Heart right ventricle (tissue), 16 donors: ENCODE measurements at regions not wholly inside any gene's neighbourhood (a gene's known extent, or its start where the extent isn't known, plus 50 kb on each side); places are given as distances from the start of the nearest gene placed in this dataset.

ENCODE experiments used
- ATAC-seq, 8 donors: fragments of 200-7000 bp; cut with Tn5 transposase; one replicate each; pipeline ENCODE4 v1.9.1; 2020; ENCODE audit warnings: mild to moderate bottlenecking in 8 of 8, moderate library complexity in 8 of 8, moderate number of reproducible peaks in 1 of 8
- DNase-seq, 2 donors: peaks; one replicate each; pipeline ENCODE4 v3.0.0-alpha.2; 2020
- H3K27ac ChIP-seq, 10 donors: fragments of 200-600 bp; sonication (generic) in 2 of 10; one replicate each; pipeline versions ENCODE4 v1.5.0 to v1.8.0; 2020 to 2022; ENCODE audit warnings: mild to moderate bottlenecking in 3 of 10
- H3K27me3 ChIP-seq, 7 donors: fragments of 200-600 bp; one replicate each; pipeline ENCODE4 v1.8.0; 2021 to 2022; ENCODE audit warnings: mild to moderate bottlenecking in 2 of 7
- H3K36me3 ChIP-seq, 9 donors: fragments of 200-600 bp; sonication (generic) in 1 of 9; one replicate each; pipeline versions ENCODE4 v1.5.0 to v1.8.0; 2020 to 2022; ENCODE audit warnings: mild to moderate bottlenecking in 2 of 9
- H3K4me1 ChIP-seq, 9 donors: fragments of 200-600 bp; sonication (generic) in 1 of 9; one replicate each; pipeline versions ENCODE4 v1.5.0 to v1.8.0; 2020 to 2022; ENCODE audit warnings: mild to moderate bottlenecking in 4 of 9
- H3K4me3 ChIP-seq, 10 donors: fragments of 200-600 bp; sonication (generic) in 2 of 10; one replicate each; pipeline versions ENCODE4 v1.5.0 to v1.8.0; 2020 to 2022; ENCODE audit warnings: mild to moderate bottlenecking in 7 of 10, moderate library complexity in 2 of 10
- H3K9me3 ChIP-seq, 11 donors: fragments of 200-600 bp in 10 of 11; sonication (generic) in 2 of 11; one replicate each; pipeline versions ENCODE4 v1.5.0 to v1.8.0; 2013 to 2022; ENCODE audit warnings: mild to moderate bottlenecking in 2 of 11, control low read depth in 1 of 11, moderate library complexity in 1 of 11
- CTCF ChIP-seq, 9 donors: fragments of 200-600 bp; sonication (generic) in 2 of 9; IDR thresholded peaks; one replicate each; pipeline versions ENCODE4 v1.5.0 to v1.8.0; 2021 to 2022; ENCODE audit warnings: antibody characterized with exemption in 9 of 9, mild to moderate bottlenecking in 5 of 9, moderate library complexity in 1 of 9
- WGBS, 2 donors: extraction: QIAGEN DNeasy Blood & Tissue Kit; methylation state at CpG; one replicate each; pipeline ENCODE4 v1.1.7; 2013; ENCODE audit warnings: inconsistent platforms in 1 of 2; 5-methylcytosine and 5-hydroxymethylcytosine counted together
- intact Hi-C, 10 donors: fragments of 100-400 bp; cut with DNase I; formaldehyde crosslinking; loops; one replicate each; pipeline versions ENCODE4 v1.11.1 to v1.14.2; 2022
- donor health status: Arrhythmogenic right ventricular cardiomyopathy.
- donor health status: ischemic (EF 13 %, LVEDD 7.1; RV severe dilation, severe dysfunction).
- donor health status: healthy with polysubstance abuse.
- donor health status: DM: no; HTN: yes; CAD: no.
- donor health status: DM: no; HTN: no; CAD: no.
- donor health status: ischemic (EF 25% LVEDD 6.9; RV normal size, moderate dysfunction).
- donor health status: ischemic (EF 25% LVEDD 5.7; RV mildly dilated, moderate dysfunction).
- donor health status: healthy.
- donor health status: DM: yes; HTN: yes; CAD: no.
- donor health status: Ischemic cardiomyopathy.
- donor health status: ischemic (EF 35%, LVEDD 5.7; RV mildly dilated, moderate dysfunction).
- donor health status: nonischemic (EF 11% LVEDD 7.7; RV severe dilation, severe dysfunction).
- donor health status: DM: yes; HTN: yes; CAD: no.
- donor health status: PGD.
- donor health status: ischemic (EF 29% LVEDD 5.4; RV normal size, mild dysfunction).
- donor health status: nonischemic (EF 23%, LVEDD 6.1; RV moderate dilation, normal function).

GRCh38 chr1:178572604-178573003 is 59.7 kb downstream of the TEX35 start:
- H3K4me1 ChIP-seq, result peaks cover 0 to 10% (median 6%) of the 10 kb centered on the region in 9 donors
- H3K36me3 ChIP-seq, result no peaks in the 10 kb centered on the region
- intact Hi-C loops, result no loop called here
- no peak overlapping the region for H3K4me3 ChIP-seq
- TF ChIP-seq CTCF (IDR thresholded peaks at IDR 0.05), result no peak
- DNase-seq (no peak), ATAC-seq (no peak)
- H3K27ac ChIP-seq, result no peak overlapping the region
- H3K9me3 ChIP-seq, result no peaks in the 10 kb centered on the region
- H3K27me3 ChIP-seq, result no peaks in the 10 kb centered on the region

GRCh38 chr1:178573330-178573729 is 60.4 kb downstream of the TEX35 start:
- no peaks in the 10 kb centered on the region for H3K27me3 ChIP-seq
- no peak overlapping the region for H3K4me3 ChIP-seq
- ATAC-seq (no peak), DNase-seq (no peak)
- intact Hi-C loops, result no loop called here
- H3K36me3 ChIP-seq, result no peaks in the 10 kb centered on the region
- no peaks in the 10 kb centered on the region for H3K9me3 ChIP-seq
- no peak overlapping the region for H3K27ac ChIP-seq
- no peak for TF ChIP-seq CTCF (IDR thresholded peaks at IDR 0.05)
- H3K4me1 ChIP-seq, result peaks cover 0 to 10% (median 6%) of the 10 kb centered on the region in 9 donors
- 85 to 88% methylated on average over 3 of the region's 3 CpGs for WGBS, 2 donors

- no peak for TF ChIP-seq CTCF (IDR thresholded peaks at IDR 0.05)
- Histone ChIP-seq H3K4me1 (peaks cover 0 to 10% (median 6%) of the 10 kb centered on the region in 9 donors), H3K27me3 (no peaks in the 10 kb centered on the region), H3K27ac (no peak overlapping the region), H3K9me3 (no peaks in the 10 kb centered on the region), H3K4me3 (no peak overlapping the region), H3K36me3 (no peaks in the 10 kb centered on the region)
- ATAC-seq (no peak), DNase-seq (no peak)
- WGBS, 2 donors, result 85 to 91% methylated on average over 2 of the region's 2 CpGs
- intact Hi-C loops, result no loop called here
These were observed 61.4 kb downstream of the TEX35 start for GRCh38 chr1:178574345-178574744.

GRCh38 chr1:178575611-178576361 is 62.9 kb downstream of the TEX35 start:
- intact Hi-C loops, result no loop called here
- Histone ChIP-seq H3K36me3 (no peaks in the 10 kb centered on the region), H3K4me3 (no peak overlapping the region), H3K9me3 (no peaks in the 10 kb centered on the region), H3K4me1 (peaks cover 0 to 10% (median 6%) of the 10 kb centered on the region in 9 donors), H3K27me3 (peaks cover 0 to 5% (median 0%) of the 10 kb centered on the region in 7 donors), H3K27ac (no peak overlapping the region)
- WGBS, 2 donors, result 40 to 48% methylated on average over 3 of the region's 3 CpGs
- no peak for TF ChIP-seq CTCF (IDR thresholded peaks at IDR 0.05)
- no peak for DNase-seq
- peak in 1 of 8 donors; percentile 54 for ATAC-seq
